SU-DHL-6 (cell line): ENCODE measurements at regions not wholly inside any gene's neighbourhood (a gene's known extent, or its start where the extent isn't known, plus 50 kb on each side); places are given as distances from the start of the nearest gene placed in this dataset.

Source experiments
- H2AFZ ChIP-seq: fragments of 200-600 bp; sonication (generic); 2 replicates; pipeline ENCODE4 v1.6.1; 2014; ENCODE audit warnings: low read depth, mild to moderate bottlenecking, moderate library complexity, mixed read lengths, antibody characterized with exemption, low read length; ENCODE audit not compliant: severe bottlenecking
- H3F3A ChIP-seq: fragments of 200-600 bp; shearing (Covaris generic); 2 replicates; pipeline ENCODE4 v1.6.0; 2016; ENCODE audit warnings: antibody characterized with exemption, mild to moderate bottlenecking; ENCODE audit not compliant: insufficient read depth
- H3K27ac ChIP-seq: fragments of 200-600 bp; sonication (generic); 2 replicates; pipeline ENCODE4 v1.5.1; 2016; ENCODE audit warnings: low read depth, mild to moderate bottlenecking, low read length, moderate library complexity, mixed read lengths
- H3K27me3 ChIP-seq: fragments of 200-600 bp; sonication (generic), shearing (Covaris generic); 2 replicates; pipeline ENCODE4 v1.6.0; 2014; ENCODE audit warnings: mild to moderate bottlenecking, low read length
- H3K36me3 ChIP-seq: fragments of 200-600 bp; sonication (generic); 2 replicates; pipeline ENCODE4 v1.6.1; 2014; ENCODE audit warnings: mild to moderate bottlenecking, low read length, mixed read lengths
- H3K4me2 ChIP-seq: fragments of 300-600, 200-600 bp; shearing (Covaris generic), sonication (generic); 2 replicates; pipeline ENCODE4 v1.6.0; 2014; ENCODE audit warnings: low read length, low read depth, mild to moderate bottlenecking; ENCODE audit not compliant: poor library complexity, severe bottlenecking
- H3K4me3 ChIP-seq: fragments of 200-600 bp; sonication (generic); 2 replicates; pipeline ENCODE4 v1.5.1; 2014; ENCODE audit warnings: antibody characterized with exemption, low read length, mild to moderate bottlenecking, mixed read lengths; ENCODE audit not compliant: insufficient read depth, poor library complexity, severe bottlenecking
- H3K79me2 ChIP-seq: fragments of 200-600 bp; sonication (generic); 2 replicates; pipeline ENCODE4 v1.6.1; 2014; ENCODE audit warnings: mild to moderate bottlenecking, low read length, moderate library complexity; ENCODE audit not compliant: insufficient read depth
- H3K9ac ChIP-seq: fragments of 200-600 bp; sonication (generic); 2 replicates; pipeline ENCODE4 v1.7.0; 2014; ENCODE audit warnings: mild to moderate bottlenecking, low read length
- H3K9me2 ChIP-seq: fragments of 200-600 bp; sonication (generic); replicated peaks from 2 replicates; pipeline ENCODE4 v1.6.1; 2014; ENCODE audit warnings: low read length; ENCODE audit not compliant: insufficient read depth
- H3K9me3 ChIP-seq: fragments of 200-600 bp; sonication (generic); 2 replicates; pipeline ENCODE4 v1.6.1; 2014; ENCODE audit warnings: low read length, mixed read lengths; ENCODE audit not compliant: insufficient read depth
- H4K20me1 ChIP-seq: fragments of 200-600 bp; sonication (generic); 2 replicates; pipeline ENCODE4 v1.6.1; 2014; ENCODE audit warnings: low read depth, mild to moderate bottlenecking, antibody characterized with exemption, low read length, moderate library complexity, mixed read lengths
- CTCF ChIP-seq: fragments of 200-600 bp; sonication (generic); IDR thresholded peaks from one replicate; pipeline ENCODE4 v1.5.1; 2017; ENCODE audit warnings: antibody characterized with exemption, mild to moderate bottlenecking, low read length, moderate library complexity; ENCODE audit not compliant: insufficient read depth, poor library complexity, severe bottlenecking
- EZH2phosphoT487 ChIP-seq: fragments of 200-600 bp; sonication (generic), shearing (Covaris generic); conservative IDR thresholded peaks from 2 replicates; pipeline ENCODE4 v1.6.1; 2018; ENCODE audit warnings: mild to moderate bottlenecking, antibody characterized with exemption, low read length, moderate library complexity, mixed read lengths

- Histone ChIP-seq H3K9me2 (no peaks in the 10 kb centered on the region), H3K36me3 (no peaks in the 10 kb centered on the region), H3K27ac (no peak overlapping the region), H3K79me2 (no peaks in the 10 kb centered on the region), H3K27me3 (no peaks in the 10 kb centered on the region), H3K4me3 (no peak overlapping the region), H4K20me1 (no peaks in the 10 kb centered on the region), H3K9me3 (no peaks in the 10 kb centered on the region), H3K9ac (no peak overlapping the region), H3F3A (no peaks in the 10 kb centered on the region), H3K4me2 (no peak overlapping the region), H2AFZ (no peak overlapping the region)
- TF ChIP-seq CTCF (no peak), EZH2phosphoT487 (no peak)
These were observed 171.1 kb downstream of the ADRA2A start for GRCh38 chr10:111247781-111248389.

- no peaks in the 10 kb centered on the region for H3K36me3 ChIP-seq
- no peaks in the 10 kb centered on the region for H3K9me3 ChIP-seq
These were observed 173.1 kb downstream of the ADRA2A start for GRCh38 chr10:111249925-111250324.

GRCh38 chr10:111261081-111261615, 184.3 kb downstream of the ADRA2A start:
- H3K4me3 ChIP-seq, result no peak overlapping the region
- no peak overlapping the region for H3K4me2 ChIP-seq
- H3K36me3 ChIP-seq, result no peaks in the 10 kb centered on the region
- H3K9me3 ChIP-seq, result no peaks in the 10 kb centered on the region
- H4K20me1 ChIP-seq, result no peaks in the 10 kb centered on the region
- H3F3A ChIP-seq, result no peaks in the 10 kb centered on the region
- H3K27ac ChIP-seq, result no peak overlapping the region
- H3K27me3 ChIP-seq, result no peaks in the 10 kb centered on the region
- no peak overlapping the region for H3K9ac ChIP-seq
- H3K9me2 ChIP-seq, result no peaks in the 10 kb centered on the region
- no peak overlapping the region for H2AFZ ChIP-seq
- TF ChIP-seq EZH2phosphoT487 (no peak), CTCF (no peak)
- no peaks in the 10 kb centered on the region for H3K79me2 ChIP-seq

More at GRCh38 chr10:111249925-111250324, 173.1 kb downstream of the ADRA2A start:
- H3K4me3 ChIP-seq, result no peak overlapping the region
- H3K9me2 ChIP-seq, result no peaks in the 10 kb centered on the region
- H2AFZ ChIP-seq, result no peak overlapping the region
- H3F3A ChIP-seq, result no peaks in the 10 kb centered on the region
- H3K9ac ChIP-seq, result no peak overlapping the region
- H3K79me2 ChIP-seq, result no peaks in the 10 kb centered on the region
- H3K27ac ChIP-seq, result no peak overlapping the region
- no peaks in the 10 kb centered on the region for H3K27me3 ChIP-seq
- no peak overlapping the region for H3K4me2 ChIP-seq
- H4K20me1 ChIP-seq, result no peaks in the 10 kb centered on the region
- no peak for TF ChIP-seq CTCF
- TF ChIP-seq EZH2phosphoT487, result no peak
